Activated CD8-positive, alpha-beta memory T cell treated with anti-CD3 and anti-CD28 coated beads, Interleukin-2, amount 50 U/mL, for 48 hours (primary cell): ENCODE measurements at regions not wholly inside any gene's neighbourhood (a gene's known extent, or its start where the extent isn't known, plus 50 kb on each side); places are given as distances from the start of the nearest gene placed in this dataset.
"Not testable (repeated sequence)": the region's sequence is repeated elsewhere in the genome, so short reads cannot be mapped to it uniquely, and the experiment has no call there.

Experiments
- DNase-seq: peaks from one replicate; pipeline ENCODE4 v3.0.0-alpha.2; 2020

GRCh38 chr10:121309164-121309563 is 289.1 kb downstream of the FGFR2 start:
- no peak for DNase-seq

- no peak for DNase-seq
Measured at GRCh38 chr10:121310151-121310711, 288.0 kb downstream of the FGFR2 start.

GRCh38 chr10:121311812-121312443 is 286.3 kb downstream of the FGFR2 start:
- no peak for DNase-seq

- DNase-seq, result no peak
Measured at GRCh38 chr10:121312587-121312986, 285.7 kb downstream of the FGFR2 start.

GRCh38 chr10:121313119-121313875 is 284.9 kb downstream of the FGFR2 start:
- no peak for DNase-seq

GRCh38 chr10:121316432-121316831 is 281.8 kb downstream of the FGFR2 start:
- DNase-seq, result no peak

GRCh38 chr10:121317374-121317773 is 280.9 kb downstream of the FGFR2 start:
- DNase-seq, result no peak

- no peak for DNase-seq
Measured at GRCh38 chr10:121322046-121322445, 276.2 kb downstream of the FGFR2 start.

GRCh38 chr10:121322776-121323175 is 275.5 kb downstream of the FGFR2 start:
- DNase-seq, result no peak

- DNase-seq, result no peak
Measured at GRCh38 chr10:121323443-121323842, 274.8 kb downstream of the FGFR2 start.

GRCh38 chr10:121324678-121325213 is 273.5 kb downstream of the FGFR2 start:
- DNase-seq, result no peak

- DNase-seq, result no peak
Measured at GRCh38 chr10:121325490-121326231, 272.6 kb downstream of the FGFR2 start.

- DNase-seq, result no peak
Measured at GRCh38 chr10:121326905-121327304, 271.3 kb downstream of the FGFR2 start.

- no peak for DNase-seq
Measured at GRCh38 chr10:121327727-121328126, 270.5 kb downstream of the FGFR2 start.

GRCh38 chr10:121329631-121330030 is 268.6 kb downstream of the FGFR2 start:
- DNase-seq, result not testable (repeated sequence)

- no peak for DNase-seq
Measured at GRCh38 chr10:121330563-121330962, 267.7 kb downstream of the FGFR2 start.

GRCh38 chr10:121332353-121332752 is 265.9 kb downstream of the FGFR2 start:
- DNase-seq, result no peak

GRCh38 chr10:121332829-121333765 is 265.1 kb downstream of the FGFR2 start:
- DNase-seq, result no peak

GRCh38 chr10:121335386-121335925 is 262.8 kb downstream of the FGFR2 start:
- no peak for DNase-seq

GRCh38 chr10:121337427-121337826 is 260.8 kb downstream of the FGFR2 start:
- DNase-seq, result no peak

- no peak for DNase-seq
Measured at GRCh38 chr10:121338206-121338980, 259.9 kb downstream of the FGFR2 start.
